Nephron progenitor cell (in vitro differentiated cells): ENCODE measurements at regions not wholly inside any gene's neighbourhood (a gene's known extent, or its start where the extent isn't known, plus 50 kb on each side); places are given as distances from the start of the nearest gene placed in this dataset.

ENCODE experiments used
- DNase-seq: peaks from one replicate; pipeline ENCODE4 v3.0.0; 2021
- H3K27ac Mint-ChIP-seq: 2 replicates; pipeline ENCODE4 v1.8.0; 2021; ENCODE audit warnings: mild to moderate bottlenecking, moderate library complexity, mixed read lengths
- H3K27me3 Mint-ChIP-seq: 2 replicates; pipeline ENCODE4 v1.8.0; 2021; ENCODE audit warnings: mild to moderate bottlenecking, low read depth, mixed read lengths; ENCODE audit not compliant: poor library complexity
- H3K36me3 Mint-ChIP-seq: 2 replicates; pipeline ENCODE4 v1.8.0; 2021; ENCODE audit warnings: low read depth, mixed read lengths
- H3K4me1 Mint-ChIP-seq: 2 replicates; pipeline ENCODE4 v1.8.0; 2021; ENCODE audit warnings: mixed read lengths
- H3K4me3 Mint-ChIP-seq: 2 replicates; pipeline ENCODE4 v1.8.0; 2021; ENCODE audit warnings: mild to moderate bottlenecking, moderate library complexity, mixed read lengths
- H3K9me3 Mint-ChIP-seq: 2 replicates; pipeline ENCODE4 v1.8.0; 2021; ENCODE audit warnings: mild to moderate bottlenecking, moderate library complexity, mixed read lengths
- TF ChIP-seq, protein P1 (sequence below): fragments of 200-600 bp; sonication (generic); IDR thresholded peaks from 2 replicates; pipeline ENCODE4 v1.5.0; 2021; ENCODE audit warnings: antibody characterized with exemption

DNA sequence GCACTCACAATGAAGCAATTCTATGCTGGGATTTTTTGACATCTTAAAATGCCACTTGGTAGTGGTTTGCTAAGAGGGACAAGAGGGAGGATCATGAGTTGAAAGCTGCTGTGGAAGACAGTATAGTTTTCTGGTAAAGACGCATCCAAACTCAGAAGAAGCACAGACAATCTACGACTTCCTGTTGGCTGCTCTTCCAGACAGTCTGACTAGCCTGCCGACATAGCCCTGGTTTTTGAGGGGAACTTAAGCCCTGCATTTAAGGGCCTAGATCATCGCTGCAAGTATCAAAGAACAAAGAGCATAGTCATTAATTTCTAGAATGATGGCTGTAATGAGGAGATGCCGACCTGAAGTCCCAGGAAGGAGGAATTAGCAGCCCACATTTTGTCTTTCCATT lies 99.9 kb upstream of the IKZF1 start:
- H3K9me3 Mint-ChIP-seq: no peaks in the 10 kb centered on the region
- TF ChIP-seq, protein P1, sequence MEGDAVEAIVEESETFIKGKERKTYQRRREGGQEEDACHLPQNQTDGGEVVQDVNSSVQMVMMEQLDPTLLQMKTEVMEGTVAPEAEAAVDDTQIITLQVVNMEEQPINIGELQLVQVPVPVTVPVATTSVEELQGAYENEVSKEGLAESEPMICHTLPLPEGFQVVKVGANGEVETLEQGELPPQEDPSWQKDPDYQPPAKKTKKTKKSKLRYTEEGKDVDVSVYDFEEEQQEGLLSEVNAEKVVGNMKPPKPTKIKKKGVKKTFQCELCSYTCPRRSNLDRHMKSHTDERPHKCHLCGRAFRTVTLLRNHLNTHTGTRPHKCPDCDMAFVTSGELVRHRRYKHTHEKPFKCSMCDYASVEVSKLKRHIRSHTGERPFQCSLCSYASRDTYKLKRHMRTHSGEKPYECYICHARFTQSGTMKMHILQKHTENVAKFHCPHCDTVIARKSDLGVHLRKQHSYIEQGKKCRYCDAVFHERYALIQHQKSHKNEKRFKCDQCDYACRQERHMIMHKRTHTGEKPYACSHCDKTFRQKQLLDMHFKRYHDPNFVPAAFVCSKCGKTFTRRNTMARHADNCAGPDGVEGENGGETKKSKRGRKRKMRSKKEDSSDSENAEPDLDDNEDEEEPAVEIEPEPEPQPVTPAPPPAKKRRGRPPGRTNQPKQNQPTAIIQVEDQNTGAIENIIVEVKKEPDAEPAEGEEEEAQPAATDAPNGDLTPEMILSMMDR: no peak
- H3K36me3 Mint-ChIP-seq: no peaks in the 10 kb centered on the region
- no peak overlapping the region for H3K4me3 Mint-ChIP-seq
- H3K27ac Mint-ChIP-seq: no peak overlapping the region
- peaks cover 10% of the 10 kb centered on the region for H3K4me1 Mint-ChIP-seq
- peaks cover 8% of the 10 kb centered on the region for H3K27me3 Mint-ChIP-seq
- no peak for DNase-seq

DNA sequence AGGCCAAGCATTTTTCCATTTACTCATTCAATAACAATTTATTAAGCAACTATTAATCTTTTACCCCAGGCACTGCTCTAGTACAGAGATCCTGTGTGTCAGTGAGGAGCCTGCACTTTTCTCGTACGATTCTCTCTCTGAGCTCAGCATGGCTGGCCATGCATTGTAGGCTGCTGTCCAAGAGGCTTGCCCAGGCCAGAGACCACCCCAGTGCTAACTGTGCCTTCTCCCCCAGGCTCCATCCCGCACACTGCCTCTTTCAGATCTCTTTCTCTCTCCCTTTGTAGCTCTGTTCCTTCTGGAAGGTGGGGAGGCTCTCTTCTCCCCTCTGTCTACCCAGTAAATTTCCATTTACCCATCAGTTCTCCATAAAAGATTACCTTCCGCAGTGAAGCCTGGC lies 101.0 kb upstream of the IKZF1 start:
- H3K27me3 Mint-ChIP-seq: peaks cover 14% of the 10 kb centered on the region
- TF ChIP-seq, protein P1: no peak
- peak overlapping the region; percentile 88 for H3K27ac Mint-ChIP-seq

DNA sequence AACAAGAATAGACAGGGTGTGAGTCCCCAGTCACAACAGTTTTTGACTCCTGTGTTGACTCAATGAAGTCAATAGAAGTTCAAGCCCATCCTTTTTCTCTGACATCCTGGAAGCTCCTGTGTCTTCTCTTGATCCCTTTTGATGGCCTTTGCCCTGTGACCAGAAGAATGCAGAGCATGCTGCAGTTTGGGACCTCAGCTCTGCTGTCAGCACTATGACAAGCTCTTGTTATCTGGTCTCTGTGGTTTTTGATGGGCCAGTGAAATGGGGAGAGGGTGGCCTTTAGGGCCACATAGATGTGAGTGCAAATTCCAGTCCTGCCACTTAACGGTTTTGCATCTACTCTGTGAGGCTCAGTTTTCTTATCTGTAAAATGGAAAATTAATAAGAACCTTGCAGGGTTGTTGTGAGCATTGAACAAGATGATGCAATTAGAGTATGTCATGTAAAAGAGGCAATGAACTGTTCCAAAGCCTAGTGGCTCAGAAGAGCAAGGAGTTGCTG lies 102.4 kb upstream of the IKZF1 start:
- DNase-seq: no peak
- Mint-ChIP-seq H3K4me3 (no peak overlapping the region), H3K4me1 (peaks cover 15% of the 10 kb centered on the region)

More for the DNA sequence above, 101.0 kb upstream of the IKZF1 start:
- Mint-ChIP-seq H3K4me1 (peaks cover 10% of the 10 kb centered on the region), H3K36me3 (no peaks in the 10 kb centered on the region), H3K9me3 (no peaks in the 10 kb centered on the region), H3K4me3 (no peak overlapping the region)
- DNase-seq: no peak

DNA sequence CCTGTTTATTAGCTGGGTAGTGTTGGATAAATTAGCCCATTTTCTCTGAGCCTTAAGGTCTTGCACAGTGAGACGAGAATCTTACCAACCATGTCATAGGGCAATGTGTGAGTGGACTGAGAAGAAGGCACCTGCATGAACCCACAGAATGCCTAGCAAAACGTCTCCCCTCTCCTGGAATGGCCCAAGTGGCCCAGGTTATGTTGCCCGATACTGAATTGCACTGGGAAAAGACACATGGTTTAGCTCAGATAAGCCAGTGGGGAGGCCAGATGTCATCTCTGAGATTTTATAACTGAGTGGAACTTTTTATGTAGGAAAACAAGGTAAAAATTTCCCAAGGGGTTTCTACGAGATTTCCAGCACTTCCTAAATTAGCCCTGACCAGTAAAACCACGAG lies 104.7 kb upstream of the IKZF1 start:
- Mint-ChIP-seq H3K27ac (no peak overlapping the region), H3K36me3 (no peaks in the 10 kb centered on the region), H3K27me3 (peaks cover 14% of the 10 kb centered on the region), H3K4me3 (no peak overlapping the region), H3K9me3 (no peaks in the 10 kb centered on the region), H3K4me1 (peaks cover 20% of the 10 kb centered on the region)
- no peak for DNase-seq
- TF ChIP-seq, protein P1: no peak

More for the DNA sequence above, 102.4 kb upstream of the IKZF1 start:
- Mint-ChIP-seq H3K27ac (no peak overlapping the region), H3K9me3 (no peaks in the 10 kb centered on the region), H3K27me3 (peaks cover 14% of the 10 kb centered on the region), H3K36me3 (no peaks in the 10 kb centered on the region)
- TF ChIP-seq, protein P1: no peak

DNA sequence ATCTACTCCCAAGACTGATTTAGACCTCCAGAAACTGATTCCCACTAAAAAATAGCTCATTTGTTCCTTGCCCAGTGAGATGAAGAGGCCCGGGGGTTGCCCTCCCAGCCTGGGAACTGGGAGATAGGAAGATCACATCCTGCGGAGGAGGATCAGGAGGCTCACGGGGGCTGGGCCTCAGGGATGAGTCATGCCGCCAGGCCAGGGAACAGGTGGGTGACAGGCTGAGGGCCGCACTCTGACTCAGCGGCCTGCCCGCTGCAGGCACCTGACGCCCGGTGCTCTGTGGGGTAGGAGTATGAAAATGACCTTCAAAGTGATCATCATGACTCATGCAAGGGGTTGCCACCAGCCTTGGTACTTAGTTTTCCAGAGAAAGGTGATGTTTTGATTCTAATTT lies 104.5 kb upstream of the ZPBP start:
- no peaks in the 10 kb centered on the region for H3K9me3 Mint-ChIP-seq
- H3K4me3 Mint-ChIP-seq: no peak overlapping the region
- H3K27ac Mint-ChIP-seq: no peak overlapping the region
- H3K27me3 Mint-ChIP-seq: peaks cover 9% of the 10 kb centered on the region
- peak; percentile 8 for DNase-seq
- H3K4me1 Mint-ChIP-seq: peaks cover 10% of the 10 kb centered on the region
- TF ChIP-seq, protein P1: no peak
- no peaks in the 10 kb centered on the region for H3K36me3 Mint-ChIP-seq

DNA sequence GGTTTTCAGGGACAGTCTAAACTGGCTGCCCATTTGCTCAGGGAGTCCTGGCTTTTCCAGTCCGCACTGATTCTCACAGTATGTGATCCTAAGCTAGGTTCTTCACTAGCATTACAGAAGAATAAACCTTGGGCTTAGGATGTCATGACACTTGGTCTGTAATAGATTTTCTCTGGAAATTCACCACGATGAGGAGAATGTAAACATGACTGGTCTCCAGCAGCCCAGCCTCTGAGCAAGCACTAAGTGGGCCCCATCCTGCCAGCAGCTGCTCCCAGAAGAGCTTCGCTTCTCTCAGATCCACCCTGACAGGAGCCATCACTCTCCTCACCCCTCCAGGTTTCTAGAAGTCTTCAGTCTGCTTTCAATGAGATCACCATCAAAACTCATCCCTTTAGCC lies 103.7 kb upstream of the ZPBP start:
- Mint-ChIP-seq H3K27me3 (peaks cover 9% of the 10 kb centered on the region), H3K36me3 (no peaks in the 10 kb centered on the region), H3K4me3 (no peak overlapping the region), H3K27ac (no peak overlapping the region), H3K9me3 (no peaks in the 10 kb centered on the region), H3K4me1 (peaks cover 10% of the 10 kb centered on the region)
- DNase-seq: no peak
- TF ChIP-seq, protein P1: no peak
